Fibroblast of lung (primary cell): ENCODE measurements at regions not wholly inside any gene's neighbourhood (a gene's known extent, or its start where the extent isn't known, plus 50 kb on each side); places are given as distances from the start of the nearest gene placed in this dataset.

Source experiments
- DNase-seq, 2 donors: peaks; one replicate each; pipeline versions ENCODE4 v3.0.0 to v3.0.0-alpha.2; 2010; ENCODE audit warnings: low read depth in 2 of 2
- H2AFZ ChIP-seq: 2 replicates; pipeline ENCODE4 v1.5.1; 2012; ENCODE audit warnings: low read length, control low read depth, inconsistent platforms
- H3K27ac ChIP-seq: 2 replicates; pipeline ENCODE4 v1.5.1; 2011; ENCODE audit warnings: low read length, control low read depth; ENCODE audit not compliant: insufficient read depth
- H3K27me3 ChIP-seq: 2 replicates; pipeline ENCODE4 v1.5.1; 2011; ENCODE audit warnings: mild to moderate bottlenecking, low read length; ENCODE audit not compliant: control insufficient read depth, insufficient read depth
- H3K36me3 ChIP-seq: 2 replicates; pipeline ENCODE4 v1.5.1; 2011; ENCODE audit warnings: low read length; ENCODE audit not compliant: control insufficient read depth, insufficient read depth
- H3K4me1 ChIP-seq: 2 replicates; pipeline ENCODE4 v1.5.1; 2011; ENCODE audit warnings: low read length; ENCODE audit not compliant: control insufficient read depth, insufficient read depth; ENCODE audit errors: extremely low read depth
- H3K4me2 ChIP-seq: 2 replicates; pipeline ENCODE4 v1.5.1; 2011; ENCODE audit warnings: low read length, control low read depth; ENCODE audit not compliant: insufficient read depth; ENCODE audit errors: extremely low read depth
- H3K4me3 ChIP-seq, 4 experiments: fragments of 200-600 bp in 1 of 4; sonication (generic) in 1 of 4; replicated peaks in 1 of 4; 2 replicates each; pipeline ENCODE4 v1.5.1; 2011 to 2016; ENCODE audit warnings: low read length in 4 of 4, low read depth in 3 of 4, mild to moderate bottlenecking in 3 of 4, control low read depth in 2 of 4, inconsistent platforms in 1 of 4, mixed read lengths in 1 of 4; ENCODE audit not compliant: insufficient read depth in 1 of 4; ENCODE audit errors: control extremely low read depth in 1 of 4
- H3K79me2 ChIP-seq: 2 replicates; pipeline ENCODE4 v1.5.1; 2012; ENCODE audit warnings: mild to moderate bottlenecking, low read length, inconsistent platforms; ENCODE audit not compliant: control insufficient read depth, insufficient read depth
- H3K9ac ChIP-seq: 2 replicates; pipeline ENCODE4 v1.5.1; 2011; ENCODE audit warnings: mild to moderate bottlenecking, low read length, control low read depth; ENCODE audit not compliant: insufficient read depth
- H3K9me3 ChIP-seq: 2 replicates; pipeline ENCODE4 v1.5.1; 2012; ENCODE audit warnings: low read depth, low read length; ENCODE audit not compliant: control insufficient read depth, insufficient read depth
- H4K20me1 ChIP-seq: 2 replicates; pipeline ENCODE4 v1.5.1; 2011; ENCODE audit warnings: low read length; ENCODE audit not compliant: control insufficient read depth, insufficient read depth; ENCODE audit errors: extremely low read depth
- CTCF ChIP-seq, 2 donors: IDR thresholded peaks in 1 of 2; conservative IDR thresholded peaks in 1 of 2; 1 replicate in 1 of 2; 2 replicates in 1 of 2; pipeline ENCODE4 v1.5.1; 2011 to 2012; ENCODE audit warnings: low read length in 2 of 2, control low read depth in 1 of 2, inconsistent platforms in 1 of 2, low read depth in 1 of 2, mild to moderate bottlenecking in 1 of 2
- EZH2 ChIP-seq: IDR thresholded peaks from 2 replicates; pipeline ENCODE4 v1.5.1; 2012; ENCODE audit warnings: low read length, control low read depth, mild to moderate bottlenecking; ENCODE audit errors: missing control alignments

GRCh38 chr14:94924189-94924588, 154.3 kb upstream of the GSC start:
- Histone ChIP-seq H3K79me2 (no peaks in the 10 kb centered on the region), H3K36me3 (no peaks in the 10 kb centered on the region), H3K27me3 (no peaks in the 10 kb centered on the region), H3K9ac (no peak overlapping the region), H4K20me1 (no peaks in the 10 kb centered on the region), H3K27ac (no peak overlapping the region), H3K4me1 (no peaks in the 10 kb centered on the region), H3K9me3 (no peaks in the 10 kb centered on the region), H2AFZ (no peak overlapping the region), H3K4me2 (no peak overlapping the region), H3K4me3 (no peak overlapping the region)
- TF ChIP-seq EZH2 (no peak), CTCF (conservative IDR thresholded peaks at IDR 0.05 in 1 of 2, IDR thresholded peaks at IDR 0.05 in 1 of 2; ENCODE audit: low read depth in 1 of 2, low read length in 2 of 2) (no peak)
- DNase-seq, result no peak

GRCh38 chr14:94923786-94924185, 153.9 kb upstream of the GSC start:
- H3K4me2 ChIP-seq, result no peak overlapping the region
- H2AFZ ChIP-seq, result no peak overlapping the region
- no peak overlapping the region for H3K9ac ChIP-seq
- H3K4me1 ChIP-seq, result no peaks in the 10 kb centered on the region
- DNase-seq, result no peak
- no peaks in the 10 kb centered on the region for H3K36me3 ChIP-seq
- no peak overlapping the region for H3K27ac ChIP-seq
- no peaks in the 10 kb centered on the region for H3K27me3 ChIP-seq
- H3K4me3 ChIP-seq, result no peak overlapping the region
- TF ChIP-seq EZH2, result no peak
- no peak for TF ChIP-seq CTCF (conservative IDR thresholded peaks at IDR 0.05 in 1 of 2, IDR thresholded peaks at IDR 0.05 in 1 of 2; ENCODE audit: low read depth in 1 of 2, low read length in 2 of 2)
- no peaks in the 10 kb centered on the region for H3K9me3 ChIP-seq
- H3K79me2 ChIP-seq, result no peaks in the 10 kb centered on the region
- H4K20me1 ChIP-seq, result no peaks in the 10 kb centered on the region

GRCh38 chr14:94922595-94923239, 152.8 kb upstream of the GSC start:
- Histone ChIP-seq H4K20me1 (no peaks in the 10 kb centered on the region), H3K9ac (no peak overlapping the region), H3K4me3 (no peak overlapping the region), H3K27me3 (no peaks in the 10 kb centered on the region), H3K4me1 (no peaks in the 10 kb centered on the region), H3K4me2 (no peak overlapping the region), H2AFZ (no peak overlapping the region), H3K27ac (no peak overlapping the region), H3K36me3 (no peaks in the 10 kb centered on the region), H3K79me2 (no peaks in the 10 kb centered on the region), H3K9me3 (no peaks in the 10 kb centered on the region)
- no peak for TF ChIP-seq CTCF (conservative IDR thresholded peaks at IDR 0.05 in 1 of 2, IDR thresholded peaks at IDR 0.05 in 1 of 2; ENCODE audit: low read depth in 1 of 2, low read length in 2 of 2)
- no peak for TF ChIP-seq EZH2
- no peak for DNase-seq
